HG02852 (cell line): ENCODE measurements at regions not wholly inside any gene's neighbourhood (a gene's known extent, or its start where the extent isn't known, plus 50 kb on each side); places are given as distances from the start of the nearest gene placed in this dataset.

Source experiments
- ATAC-seq: cut with Tn5 transposase; IDR thresholded peaks from one replicate; pipeline ENCODE4 v1.9.1; 2021; ENCODE audit warnings: mild to moderate bottlenecking, moderate library complexity; ENCODE audit not compliant: unreplicated experiment

GRCh38 chr14:71686677-71687076, 245.6 kb upstream of the RGS6 start:
- no peak for ATAC-seq

- ATAC-seq: no peak
These were observed 244.9 kb upstream of the RGS6 start for GRCh38 chr14:71687166-71687831.

- no peak for ATAC-seq
These were observed 243.7 kb upstream of the RGS6 start for GRCh38 chr14:71688576-71688975.

- no peak for ATAC-seq
These were observed 241.8 kb upstream of the RGS6 start for GRCh38 chr14:71690478-71690877.

GRCh38 chr14:71692496-71692895, 239.7 kb upstream of the RGS6 start:
- no peak for ATAC-seq

- no peak for ATAC-seq
These were observed 238.8 kb upstream of the RGS6 start for GRCh38 chr14:71693381-71693780.

- no peak for ATAC-seq
These were observed 237.4 kb upstream of the RGS6 start for GRCh38 chr14:71694591-71695530.

GRCh38 chr14:71695611-71696350, 236.4 kb upstream of the RGS6 start:
- ATAC-seq: no peak

GRCh38 chr14:71698027-71698426, 234.2 kb upstream of the RGS6 start:
- no peak for ATAC-seq

- no peak for ATAC-seq
These were observed 233.6 kb upstream of the RGS6 start for GRCh38 chr14:71698673-71699072.

- no peak for ATAC-seq
These were observed 230.2 kb upstream of the RGS6 start for GRCh38 chr14:71701990-71702389.

- no peak for ATAC-seq
These were observed 229.4 kb upstream of the RGS6 start for GRCh38 chr14:71702786-71703185.

GRCh38 chr14:71703477-71703876, 228.8 kb upstream of the RGS6 start:
- no peak for ATAC-seq

GRCh38 chr14:71704210-71704609, 228.0 kb upstream of the RGS6 start:
- ATAC-seq: no peak

- no peak for ATAC-seq
These were observed 226.8 kb upstream of the RGS6 start for GRCh38 chr14:71705460-71705859.

- ATAC-seq: no peak
These were observed 223.2 kb upstream of the RGS6 start for GRCh38 chr14:71709076-71709475.

GRCh38 chr14:71709987-71710386, 222.2 kb upstream of the RGS6 start:
- no peak for ATAC-seq

- ATAC-seq: no peak
These were observed 221.1 kb upstream of the RGS6 start for GRCh38 chr14:71711125-71711524.

- no peak for ATAC-seq
These were observed 220.6 kb upstream of the RGS6 start for GRCh38 chr14:71711619-71712018.

- no peak for ATAC-seq
These were observed 219.8 kb upstream of the RGS6 start for GRCh38 chr14:71712478-71712877.

GRCh38 chr14:71713016-71713415, 219.2 kb upstream of the RGS6 start:
- no peak for ATAC-seq

- no peak for ATAC-seq
These were observed 218.8 kb upstream of the RGS6 start for GRCh38 chr14:71713451-71713850.
